CD4-positive, alpha-beta T cell treated with Interleukin-4 for 4 hours (primary cell): ENCODE measurements at regions not wholly inside any gene's neighbourhood (a gene's known extent, or its start where the extent isn't known, plus 50 kb on each side); places are given as distances from the start of the nearest gene placed in this dataset.
"Not testable (repeated sequence)": the region's sequence is repeated elsewhere in the genome, so short reads cannot be mapped to it uniquely, and the experiment has no call there.

ENCODE experiments used
- DNase-seq: peaks from one replicate; pipeline ENCODE4 v3.0.0-alpha.2; 2020

DNA sequence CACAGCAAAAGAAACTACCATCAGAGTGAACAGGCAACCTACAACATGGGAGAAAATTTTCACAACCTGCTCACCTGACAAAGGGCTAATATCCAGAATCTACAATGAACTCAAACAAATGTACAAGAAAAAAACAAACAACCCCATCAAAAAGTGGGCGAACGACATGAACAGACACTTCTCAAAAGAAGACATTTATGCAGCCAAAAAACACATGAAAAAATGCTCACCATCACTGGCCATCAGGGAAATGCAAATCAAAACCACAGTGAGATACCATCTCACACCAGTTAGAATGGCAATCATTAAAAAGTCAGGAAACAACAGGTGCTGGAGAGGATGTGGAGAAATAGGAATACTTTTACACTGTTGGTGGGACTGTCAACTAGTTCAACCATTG is 207.8 kb downstream of the USP6NL start:
- not testable (repeated sequence) for DNase-seq

GRCh38 chr10:11403116-11403515 is 208.3 kb downstream of the USP6NL start:
- peak; percentile 81 for DNase-seq

GRCh38 chr10:11402392-11402791 is 209.1 kb downstream of the USP6NL start:
- DNase-seq: no peak

- peak; percentile 7 for DNase-seq
Measured at GRCh38 chr10:11401264-11402235, 209.9 kb downstream of the USP6NL start.

GRCh38 chr10:11397980-11398580 is 213.4 kb downstream of the USP6NL start:
- DNase-seq: no peak

DNA sequence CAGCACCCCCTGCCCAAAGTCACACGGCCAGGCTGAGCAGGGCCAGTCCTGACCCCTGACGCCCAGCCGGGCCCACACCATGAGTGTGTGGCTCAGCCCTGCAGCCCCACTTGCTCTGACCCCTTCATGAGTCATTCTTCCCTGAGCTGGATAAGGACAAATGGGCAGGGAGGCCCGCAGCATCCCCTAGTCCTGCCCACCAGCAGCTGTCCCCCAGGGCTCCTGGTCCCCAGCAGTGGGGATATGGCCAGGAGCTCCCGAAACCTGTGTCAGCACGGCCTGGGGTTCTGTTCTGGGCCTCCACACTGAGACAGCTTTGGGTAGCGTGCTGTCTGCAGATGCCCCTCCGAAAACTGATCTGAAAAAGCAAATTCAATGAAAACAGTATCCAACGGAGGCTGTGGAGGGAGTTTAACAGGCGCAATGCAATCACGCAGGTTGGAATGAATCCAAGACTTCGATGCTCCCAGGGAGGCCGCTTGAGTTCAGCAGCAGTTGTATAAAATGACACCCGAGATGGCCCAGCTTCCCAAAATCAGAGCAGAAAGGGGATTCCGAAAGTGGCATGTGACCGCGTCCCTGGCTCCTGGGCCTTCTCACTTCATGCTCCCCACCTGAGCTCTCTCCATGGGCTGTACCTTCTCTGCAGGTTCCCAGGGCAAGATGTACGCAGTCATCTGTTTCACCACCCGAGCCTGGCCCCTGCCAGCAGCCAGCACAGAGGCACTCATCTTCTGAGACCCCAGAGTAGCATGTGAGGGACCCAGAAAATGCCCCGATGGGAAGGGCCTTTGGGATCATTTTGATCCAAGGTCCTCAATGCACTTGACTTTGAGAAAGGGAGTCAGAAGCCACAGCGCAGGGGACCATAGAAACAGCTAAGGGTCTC is 214.1 kb downstream of the USP6NL start:
- no peak for DNase-seq

GRCh38 chr10:11396311-11396955 is 215.0 kb downstream of the USP6NL start:
- no peak for DNase-seq

DNA sequence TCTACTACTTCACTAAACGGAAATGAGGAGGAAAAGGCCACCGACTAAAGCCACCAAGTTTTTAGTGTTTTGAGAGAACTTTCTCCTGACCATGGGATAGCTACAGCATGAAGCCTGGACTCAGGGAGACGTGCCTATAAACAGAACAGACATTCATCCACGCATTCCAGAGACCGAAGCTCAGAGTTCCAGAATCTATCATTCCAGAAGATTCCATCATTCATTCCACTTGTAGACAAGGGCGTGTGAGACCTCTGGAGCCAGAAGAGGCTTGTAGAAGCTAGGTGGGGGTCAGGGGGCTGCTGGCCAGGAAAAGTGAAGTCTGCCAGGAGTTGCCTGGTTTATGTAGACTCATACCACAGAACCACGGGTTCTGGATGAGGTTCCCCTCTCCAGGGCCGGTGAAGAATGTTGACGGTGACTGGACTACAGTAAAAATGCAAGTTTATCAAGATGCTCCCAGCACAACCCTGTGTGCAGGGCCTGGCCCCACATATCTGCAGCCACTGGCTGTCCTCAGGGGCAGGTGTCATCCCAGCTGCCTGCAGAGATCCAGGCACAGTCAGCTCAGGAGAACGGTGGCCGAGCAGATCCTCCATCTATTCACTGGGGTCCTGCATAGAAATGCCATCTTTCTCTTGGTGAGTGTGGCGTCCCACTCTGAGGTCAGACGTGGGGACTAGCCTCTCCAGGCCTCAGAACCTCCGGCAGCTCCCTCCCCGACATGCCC is 215.7 kb downstream of the USP6NL start:
- no peak for DNase-seq

DNA sequence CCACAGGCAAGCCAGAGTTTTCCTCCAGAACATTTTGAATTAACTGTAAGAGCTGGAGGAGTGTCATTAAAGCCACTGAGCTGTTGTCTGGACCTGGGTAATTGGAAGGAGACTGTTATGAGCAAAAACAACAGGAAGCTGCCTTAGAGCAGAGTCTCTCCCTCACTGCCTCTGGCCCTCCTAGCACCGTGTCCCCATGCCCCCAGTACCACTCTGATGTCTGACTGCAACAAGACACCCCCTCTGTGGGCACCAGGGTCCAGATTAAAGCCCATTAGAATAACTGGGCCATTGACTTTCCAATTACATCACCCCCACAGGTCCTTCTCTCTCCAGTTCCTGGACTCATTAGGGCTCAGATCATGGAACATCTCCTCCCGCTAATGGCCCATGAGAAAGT is 216.3 kb downstream of the USP6NL start:
- no peak for DNase-seq

DNA sequence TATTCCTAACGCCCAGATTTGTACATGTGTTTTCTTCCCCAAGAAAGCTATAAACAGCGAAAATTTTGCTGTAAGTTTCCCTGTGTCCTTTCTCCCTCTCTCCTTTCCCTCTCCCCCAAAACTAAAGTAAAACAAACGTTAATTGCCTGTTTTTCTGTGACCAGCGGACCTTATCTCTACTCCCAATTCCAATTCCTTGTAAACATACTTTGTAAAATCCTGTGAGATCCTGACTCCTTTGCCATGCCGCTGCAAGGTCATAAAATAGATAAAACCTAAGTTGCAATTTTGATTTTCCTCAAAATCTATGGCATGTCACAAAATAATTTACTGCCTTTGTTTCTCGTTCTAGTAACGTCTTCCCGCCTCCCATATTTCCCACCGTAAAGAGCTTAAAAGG is 217.6 kb downstream of the USP6NL start:
- DNase-seq: no peak

GRCh38 chr10:11392776-11393175 is 218.7 kb downstream of the USP6NL start:
- no peak for DNase-seq

GRCh38 chr10:11388996-11389395 is 222.5 kb downstream of the USP6NL start:
- DNase-seq: no peak

DNA sequence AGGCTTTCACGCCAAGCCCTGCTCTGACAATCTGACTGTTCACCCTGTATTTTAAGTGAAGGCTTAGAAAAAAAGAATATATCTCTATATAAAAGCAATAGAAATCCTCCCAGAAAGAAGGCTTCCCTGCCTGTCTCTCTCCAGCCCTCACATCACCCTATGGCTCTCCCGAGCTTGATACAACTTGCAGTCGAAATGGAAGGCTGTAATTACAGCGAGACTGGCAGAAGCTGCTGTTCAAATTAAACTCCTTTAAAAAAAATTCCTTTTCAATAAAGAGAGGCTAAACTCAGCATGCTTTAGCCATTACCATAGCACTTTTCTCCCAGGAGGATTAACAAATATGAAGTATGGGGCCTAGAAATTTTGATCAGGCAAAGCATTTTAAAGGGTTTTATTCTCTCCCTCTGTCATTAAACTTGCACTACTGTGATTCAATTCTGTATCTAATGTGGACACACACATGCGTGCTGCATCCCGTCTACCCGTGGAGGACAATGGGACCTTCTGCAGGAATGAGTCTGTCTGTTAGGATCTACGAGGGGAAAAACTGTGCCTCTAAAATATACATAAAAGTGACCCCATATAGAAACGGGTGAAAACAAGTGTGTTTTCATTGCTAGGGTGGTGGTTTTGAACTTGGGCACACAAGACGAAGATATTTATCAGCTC is 223.8 kb downstream of the USP6NL start:
- DNase-seq: no peak

GRCh38 chr10:11387044-11387443 is 224.4 kb downstream of the USP6NL start:
- DNase-seq: no peak
